ENCODE measurements at regions not wholly inside any gene's neighbourhood (a gene's known extent, or its start where the extent isn't known, plus 50 kb on each side); places are given as distances from the start of the nearest gene placed in this dataset.

DNA sequence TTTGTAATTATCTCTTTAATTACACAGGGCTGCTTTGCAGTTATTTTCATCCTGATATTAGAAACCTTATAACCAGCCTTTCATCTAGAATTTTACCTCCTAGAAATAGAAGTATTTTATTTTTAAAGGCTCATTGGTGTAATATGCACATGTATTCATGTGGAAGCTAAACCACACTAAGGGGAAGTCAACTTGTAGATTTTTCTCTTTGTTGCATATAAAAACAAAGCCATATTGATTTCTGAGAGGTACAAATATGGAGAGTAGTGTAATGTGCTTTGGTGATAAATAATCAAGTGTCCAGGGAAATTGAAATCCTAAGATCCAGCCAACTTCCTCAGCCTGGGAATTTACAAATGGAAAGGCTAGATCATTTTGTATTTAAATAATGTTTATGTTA is 301.2 kb downstream of the LRATD1 start:
- Histone ChIP-seq H3K27ac (no peak overlapping the region), H3K9me3 (no peaks in the 10 kb centered on the region), H3K4me1 (no peaks in the 10 kb centered on the region), H3K27me3 (ENCODE audit: low read depth) (no peaks in the 10 kb centered on the region), H3K36me3 (no peaks in the 10 kb centered on the region), H3K4me3 (no peak overlapping the region)
- TF ChIP-seq, protein P1, sequence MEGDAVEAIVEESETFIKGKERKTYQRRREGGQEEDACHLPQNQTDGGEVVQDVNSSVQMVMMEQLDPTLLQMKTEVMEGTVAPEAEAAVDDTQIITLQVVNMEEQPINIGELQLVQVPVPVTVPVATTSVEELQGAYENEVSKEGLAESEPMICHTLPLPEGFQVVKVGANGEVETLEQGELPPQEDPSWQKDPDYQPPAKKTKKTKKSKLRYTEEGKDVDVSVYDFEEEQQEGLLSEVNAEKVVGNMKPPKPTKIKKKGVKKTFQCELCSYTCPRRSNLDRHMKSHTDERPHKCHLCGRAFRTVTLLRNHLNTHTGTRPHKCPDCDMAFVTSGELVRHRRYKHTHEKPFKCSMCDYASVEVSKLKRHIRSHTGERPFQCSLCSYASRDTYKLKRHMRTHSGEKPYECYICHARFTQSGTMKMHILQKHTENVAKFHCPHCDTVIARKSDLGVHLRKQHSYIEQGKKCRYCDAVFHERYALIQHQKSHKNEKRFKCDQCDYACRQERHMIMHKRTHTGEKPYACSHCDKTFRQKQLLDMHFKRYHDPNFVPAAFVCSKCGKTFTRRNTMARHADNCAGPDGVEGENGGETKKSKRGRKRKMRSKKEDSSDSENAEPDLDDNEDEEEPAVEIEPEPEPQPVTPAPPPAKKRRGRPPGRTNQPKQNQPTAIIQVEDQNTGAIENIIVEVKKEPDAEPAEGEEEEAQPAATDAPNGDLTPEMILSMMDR (IDR thresholded peaks at IDR 0.05), result no peak
- ATAC-seq (no peak), DNase-seq (no peak)
- intact Hi-C loops (cut with DNase I), result no loop called here

DNA sequence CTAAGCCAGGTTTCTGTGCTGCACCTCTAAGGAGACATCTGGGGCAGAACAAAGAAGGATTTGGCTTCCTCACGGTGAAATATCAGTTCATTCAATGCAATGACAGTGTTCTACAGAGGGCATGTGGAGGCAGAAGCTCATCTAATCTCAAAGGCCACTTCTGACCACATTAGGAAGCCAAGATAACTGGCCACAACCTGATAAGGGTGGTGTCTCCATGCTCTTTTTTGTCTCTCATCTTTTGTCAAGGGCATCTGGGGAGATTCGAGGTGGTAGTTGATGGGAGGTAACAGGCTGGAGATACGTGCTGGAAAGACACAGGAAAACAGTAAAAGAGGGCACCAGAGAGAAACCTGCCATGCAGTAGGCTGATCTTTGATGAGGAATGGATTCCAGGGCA is 303.9 kb downstream of the LRATD1 start:
- no peak for ATAC-seq
- H3K4me3 ChIP-seq, result no peak overlapping the region
- TF ChIP-seq, protein P1 (IDR thresholded peaks at IDR 0.05), result no peak
- H3K9me3 ChIP-seq, result no peaks in the 10 kb centered on the region
- no peaks in the 10 kb centered on the region for H3K36me3 ChIP-seq
- intact Hi-C loops (cut with DNase I), result no loop called here
- no peaks in the 10 kb centered on the region for H3K4me1 ChIP-seq
- H3K27me3 ChIP-seq (ENCODE audit: low read depth), result no peaks in the 10 kb centered on the region
- H3K27ac ChIP-seq, result no peak overlapping the region
- no peak for DNase-seq

DNA sequence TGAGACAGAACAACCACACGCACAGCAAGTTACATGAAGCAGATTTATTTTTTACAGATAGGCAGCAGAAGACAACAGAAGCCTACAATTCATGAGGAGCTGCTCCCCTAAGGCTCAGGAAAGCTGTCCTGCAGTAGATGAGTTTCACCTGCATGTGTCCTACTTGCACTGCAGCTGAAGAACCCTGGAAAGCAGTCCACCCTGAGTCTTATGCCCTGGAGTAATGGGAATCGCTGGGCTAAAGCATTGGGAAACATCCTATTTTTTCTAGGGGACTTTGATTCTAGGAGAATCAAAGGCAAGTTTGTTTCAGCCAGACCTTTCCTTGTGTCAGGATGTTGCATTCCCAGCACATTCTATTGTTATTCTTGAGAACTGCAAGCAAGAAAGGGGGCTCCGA is 304.8 kb downstream of the LRATD1 start:
- no peaks in the 10 kb centered on the region for H3K9me3 ChIP-seq
- intact Hi-C loops (cut with DNase I), result no loop called here

DNA sequence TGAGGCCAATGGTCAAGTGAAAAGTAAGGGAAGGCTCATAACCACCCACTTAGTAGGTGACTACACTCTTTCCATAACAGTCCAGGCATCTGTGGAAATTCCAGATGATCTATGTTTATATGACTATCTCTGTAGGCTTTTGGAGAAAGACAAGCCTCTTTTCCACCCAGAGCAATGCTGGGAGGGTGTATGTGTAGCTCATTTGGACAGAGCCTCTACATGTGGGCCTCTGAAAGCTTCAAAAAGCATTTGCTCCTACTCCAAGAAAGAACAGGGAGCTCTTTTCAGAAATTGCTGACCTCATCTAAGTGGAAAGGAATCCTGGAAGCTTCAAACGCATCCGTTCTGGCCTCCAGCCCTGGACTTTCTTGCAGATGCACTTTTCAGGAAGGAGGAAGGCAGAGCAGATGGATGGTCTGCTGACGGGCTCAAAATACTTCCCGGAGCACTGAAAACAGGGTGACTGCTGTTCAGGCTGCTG is 308.7 kb downstream of the LRATD1 start:
- Histone ChIP-seq H3K9me3 (no peaks in the 10 kb centered on the region), H3K27me3 (ENCODE audit: low read depth) (no peaks in the 10 kb centered on the region), H3K4me1 (no peaks in the 10 kb centered on the region), H3K4me3 (no peak overlapping the region), H3K36me3 (no peaks in the 10 kb centered on the region), H3K27ac (no peak overlapping the region)
- DNase-seq (no peak), ATAC-seq (no peak)
- TF ChIP-seq, protein P1 (IDR thresholded peaks at IDR 0.05), result no peak
- intact Hi-C loops (cut with DNase I), result no loop called here

More for the DNA sequence above, 304.8 kb downstream of the LRATD1 start:
- no peak overlapping the region for H3K4me3 ChIP-seq
- H3K36me3 ChIP-seq, result no peaks in the 10 kb centered on the region
- H3K27me3 ChIP-seq (ENCODE audit: low read depth), result no peaks in the 10 kb centered on the region
- TF ChIP-seq, protein P1 (IDR thresholded peaks at IDR 0.05), result no peak
- H3K4me1 ChIP-seq, result no peaks in the 10 kb centered on the region
- ATAC-seq (no peak), DNase-seq (no peak)
- H3K27ac ChIP-seq, result no peak overlapping the region

DNA sequence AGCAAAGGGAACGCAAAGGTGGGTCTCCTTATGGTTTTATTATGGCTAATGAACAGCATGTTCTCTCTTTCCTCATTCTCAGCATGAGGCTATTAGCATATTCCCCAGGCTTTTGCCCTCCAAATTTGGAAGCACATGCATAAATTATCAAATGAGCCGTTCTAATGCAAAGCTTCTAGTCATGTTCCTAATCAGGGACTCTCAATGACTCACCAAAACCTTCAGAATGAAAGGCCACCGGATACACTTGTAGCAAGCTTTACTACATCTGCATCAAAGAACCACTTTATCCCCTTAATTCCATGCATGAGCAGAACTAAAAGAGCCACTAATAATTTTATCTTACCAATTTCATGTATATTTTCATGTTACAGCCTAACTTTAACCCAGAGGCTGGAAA is 310.5 kb downstream of the LRATD1 start:
- no peak overlapping the region for H3K4me3 ChIP-seq
- no peaks in the 10 kb centered on the region for H3K27me3 ChIP-seq (ENCODE audit: low read depth)
- DNase-seq (no peak), ATAC-seq (no peak)
- H3K27ac ChIP-seq, result no peak overlapping the region
- intact Hi-C loops (cut with DNase I), result no loop called here
- H3K4me1 ChIP-seq, result no peaks in the 10 kb centered on the region
- no peaks in the 10 kb centered on the region for H3K9me3 ChIP-seq
- TF ChIP-seq, protein P1 (IDR thresholded peaks at IDR 0.05), result no peak
- H3K36me3 ChIP-seq, result no peaks in the 10 kb centered on the region

Measured in lower lobe of right lung (tissue), 2 donors.